ENCODE measurements at regions not wholly inside any gene's neighbourhood (a gene's known extent, or its start where the extent isn't known, plus 50 kb on each side); places are given as distances from the start of the nearest gene placed in this dataset.
"Not testable (repeated sequence)": the region's sequence is repeated elsewhere in the genome, so short reads cannot be mapped to it uniquely, and the experiment has no call there.

GRCh38 chrX:35432056-35432455 lies 366.1 kb upstream of the MAGEB16 start:
- DNase-seq = no peak
- Histone ChIP-seq H4K20me1 (ENCODE audit: insufficient read depth, low read depth, low read length) (no peaks in the 10 kb centered on the region), H3K4me2 (ENCODE audit: low read depth, low read length, poor library complexity, severe bottlenecking) (no peak overlapping the region), H3K9ac (ENCODE audit: low read length) (no peak overlapping the region), H3K27me3 (ENCODE audit: low read length) (no peaks in the 10 kb centered on the region), H2AFZ (ENCODE audit: low read length) (no peak overlapping the region), H3K4me1 (ENCODE audit: low read length) (no peaks in the 10 kb centered on the region), H3K4me3 (ENCODE audit: low read length) (no peak overlapping the region), H3K79me2 (ENCODE audit: low read length) (no peaks in the 10 kb centered on the region), H3K27ac (ENCODE audit: low read length) (no peak overlapping the region), H3K36me3 (ENCODE audit: insufficient read depth, low read length) (no peaks in the 10 kb centered on the region), H3K9me2 (replicated peaks; ENCODE audit: insufficient read depth, low read length) (no peaks in the 10 kb centered on the region), H3K9me3 (ENCODE audit: low read length) (peaks cover 21% of the 10 kb centered on the region)

- Histone ChIP-seq H3K4me2 (ENCODE audit: low read depth, low read length, poor library complexity, severe bottlenecking) (no peak overlapping the region), H3K79me2 (ENCODE audit: low read length) (no peaks in the 10 kb centered on the region), H3K4me3 (ENCODE audit: low read length) (no peak overlapping the region), H3K27me3 (ENCODE audit: low read length) (no peaks in the 10 kb centered on the region), H3K36me3 (ENCODE audit: insufficient read depth, low read length) (no peaks in the 10 kb centered on the region), H2AFZ (ENCODE audit: low read length) (no peak overlapping the region), H3K27ac (ENCODE audit: low read length) (no peak overlapping the region), H3K9me3 (ENCODE audit: low read length) (peaks cover 37% of the 10 kb centered on the region), H3K4me1 (ENCODE audit: low read length) (no peaks in the 10 kb centered on the region), H3K9ac (ENCODE audit: low read length) (no peak overlapping the region), H4K20me1 (ENCODE audit: insufficient read depth, low read depth, low read length) (no peaks in the 10 kb centered on the region), H3K9me2 (replicated peaks; ENCODE audit: insufficient read depth, low read length) (no peaks in the 10 kb centered on the region)
- no peak for DNase-seq
These were observed 359.0 kb upstream of the MAGEB16 start for GRCh38 chrX:35439034-35439660.

GRCh38 chrX:35439692-35440091 lies 358.4 kb upstream of the MAGEB16 start:
- H3K79me2 ChIP-seq (ENCODE audit: low read length) = no peaks in the 10 kb centered on the region
- H3K27me3 ChIP-seq (ENCODE audit: low read length) = no peaks in the 10 kb centered on the region
- H3K4me2 ChIP-seq (ENCODE audit: low read depth, low read length, poor library complexity, severe bottlenecking) = no peak overlapping the region
- no peak overlapping the region for H3K4me3 ChIP-seq (ENCODE audit: low read length)
- H3K9me2 ChIP-seq (replicated peaks; ENCODE audit: insufficient read depth, low read length) = no peaks in the 10 kb centered on the region
- DNase-seq = no peak
- no peaks in the 10 kb centered on the region for H3K4me1 ChIP-seq (ENCODE audit: low read length)
- H3K9me3 ChIP-seq (ENCODE audit: low read length) = peaks cover 37% of the 10 kb centered on the region
- H4K20me1 ChIP-seq (ENCODE audit: insufficient read depth, low read depth, low read length) = no peaks in the 10 kb centered on the region
- H3K27ac ChIP-seq (ENCODE audit: low read length) = no peak overlapping the region
- H3K36me3 ChIP-seq (ENCODE audit: insufficient read depth, low read length) = no peaks in the 10 kb centered on the region
- H3K9ac ChIP-seq (ENCODE audit: low read length) = no peak overlapping the region
- H2AFZ ChIP-seq (ENCODE audit: low read length) = no peak overlapping the region

GRCh38 chrX:35442421-35442820 lies 355.7 kb upstream of the MAGEB16 start:
- Histone ChIP-seq H2AFZ (ENCODE audit: low read length) (no peak overlapping the region), H3K4me3 (ENCODE audit: low read length) (no peak overlapping the region), H3K27me3 (ENCODE audit: low read length) (no peaks in the 10 kb centered on the region)

GRCh38 chrX:35443091-35443582 lies 355.0 kb upstream of the MAGEB16 start:
- not testable (repeated sequence) for H3K4me3 ChIP-seq (ENCODE audit: low read length); H3K4me2 ChIP-seq (ENCODE audit: low read depth, low read length, poor library complexity, severe bottlenecking); H3K9me2 ChIP-seq (replicated peaks; ENCODE audit: insufficient read depth, low read length); H3K4me1 ChIP-seq (ENCODE audit: low read length); H3K27me3 ChIP-seq (ENCODE audit: low read length); H3K36me3 ChIP-seq (ENCODE audit: insufficient read depth, low read length); H4K20me1 ChIP-seq (ENCODE audit: insufficient read depth, low read depth, low read length); DNase-seq; H3K79me2 ChIP-seq (ENCODE audit: low read length); H2AFZ ChIP-seq (ENCODE audit: low read length); H3K9ac ChIP-seq (ENCODE audit: low read length); H3K27ac ChIP-seq (ENCODE audit: low read length)
- peaks cover 41% of the 10 kb centered on the region for H3K9me3 ChIP-seq (ENCODE audit: low read length)

More at GRCh38 chrX:35442421-35442820, 355.7 kb upstream of the MAGEB16 start:
- H3K79me2 ChIP-seq (ENCODE audit: low read length) = no peaks in the 10 kb centered on the region
- H3K9me2 ChIP-seq (replicated peaks; ENCODE audit: insufficient read depth, low read length) = no peaks in the 10 kb centered on the region
- no peak for DNase-seq
- H4K20me1 ChIP-seq (ENCODE audit: insufficient read depth, low read depth, low read length) = no peaks in the 10 kb centered on the region
- H3K4me1 ChIP-seq (ENCODE audit: low read length) = no peaks in the 10 kb centered on the region
- no peak overlapping the region for H3K27ac ChIP-seq (ENCODE audit: low read length)
- H3K9me3 ChIP-seq (ENCODE audit: low read length) = peaks cover 37% of the 10 kb centered on the region
- no peak overlapping the region for H3K9ac ChIP-seq (ENCODE audit: low read length)
- H3K36me3 ChIP-seq (ENCODE audit: insufficient read depth, low read length) = no peaks in the 10 kb centered on the region
- H3K4me2 ChIP-seq (ENCODE audit: low read depth, low read length, poor library complexity, severe bottlenecking) = no peak overlapping the region

GRCh38 chrX:35444671-35445355 lies 353.3 kb upstream of the MAGEB16 start:
- DNase-seq = no peak
- no peaks in the 10 kb centered on the region for H3K9me2 ChIP-seq (replicated peaks; ENCODE audit: insufficient read depth, low read length)
- H3K36me3 ChIP-seq (ENCODE audit: insufficient read depth, low read length) = no peaks in the 10 kb centered on the region
- no peak overlapping the region for H3K27ac ChIP-seq (ENCODE audit: low read length)
- no peak overlapping the region for H3K4me2 ChIP-seq (ENCODE audit: low read depth, low read length, poor library complexity, severe bottlenecking)
- no peaks in the 10 kb centered on the region for H3K27me3 ChIP-seq (ENCODE audit: low read length)
- no peak overlapping the region for H3K9ac ChIP-seq (ENCODE audit: low read length)
- H3K4me3 ChIP-seq (ENCODE audit: low read length) = no peak overlapping the region
- H3K9me3 ChIP-seq (ENCODE audit: low read length) = peaks cover 32% of the 10 kb centered on the region
- H4K20me1 ChIP-seq (ENCODE audit: insufficient read depth, low read depth, low read length) = no peaks in the 10 kb centered on the region
- H3K79me2 ChIP-seq (ENCODE audit: low read length) = no peaks in the 10 kb centered on the region
- H2AFZ ChIP-seq (ENCODE audit: low read length) = no peak overlapping the region
- H3K4me1 ChIP-seq (ENCODE audit: low read length) = no peaks in the 10 kb centered on the region

GRCh38 chrX:35445912-35446311 lies 352.2 kb upstream of the MAGEB16 start:
- Histone ChIP-seq H2AFZ (ENCODE audit: low read length) (no peak overlapping the region), H3K27me3 (ENCODE audit: low read length) (no peaks in the 10 kb centered on the region), H3K4me3 (ENCODE audit: low read length) (no peak overlapping the region), H3K4me1 (ENCODE audit: low read length) (no peaks in the 10 kb centered on the region), H3K36me3 (ENCODE audit: insufficient read depth, low read length) (no peaks in the 10 kb centered on the region), H3K79me2 (ENCODE audit: low read length) (no peaks in the 10 kb centered on the region), H3K9ac (ENCODE audit: low read length) (no peak overlapping the region), H3K9me3 (ENCODE audit: low read length) (peaks cover 32% of the 10 kb centered on the region), H3K9me2 (replicated peaks; ENCODE audit: insufficient read depth, low read length) (no peaks in the 10 kb centered on the region), H3K27ac (ENCODE audit: low read length) (no peak overlapping the region), H4K20me1 (ENCODE audit: insufficient read depth, low read depth, low read length) (no peaks in the 10 kb centered on the region), H3K4me2 (ENCODE audit: low read depth, low read length, poor library complexity, severe bottlenecking) (no peak overlapping the region)
- DNase-seq = no peak

- Histone ChIP-seq H3K79me2 (ENCODE audit: low read length) (no peaks in the 10 kb centered on the region), H3K9ac (ENCODE audit: low read length) (no peak overlapping the region)
- DNase-seq = no peak
These were observed 341.3 kb upstream of the MAGEB16 start for GRCh38 chrX:35456891-35457290.

More at GRCh38 chrX:35456891-35457290, 341.3 kb upstream of the MAGEB16 start:
- no peak overlapping the region for H3K27ac ChIP-seq (ENCODE audit: low read length)
- no peak overlapping the region for H3K4me3 ChIP-seq (ENCODE audit: low read length)
- H4K20me1 ChIP-seq (ENCODE audit: insufficient read depth, low read depth, low read length) = no peaks in the 10 kb centered on the region
- H3K36me3 ChIP-seq (ENCODE audit: insufficient read depth, low read length) = no peaks in the 10 kb centered on the region
- no peaks in the 10 kb centered on the region for H3K4me1 ChIP-seq (ENCODE audit: low read length)
- no peaks in the 10 kb centered on the region for H3K9me2 ChIP-seq (replicated peaks; ENCODE audit: insufficient read depth, low read length)
- H3K4me2 ChIP-seq (ENCODE audit: low read depth, low read length, poor library complexity, severe bottlenecking) = no peak overlapping the region
- no peak overlapping the region for H2AFZ ChIP-seq (ENCODE audit: low read length)
- H3K27me3 ChIP-seq (ENCODE audit: low read length) = no peaks in the 10 kb centered on the region
- H3K9me3 ChIP-seq (ENCODE audit: low read length) = peaks cover 31% of the 10 kb centered on the region

Data from Karpas-422 (cell line).